HFFc6 (cell line): ENCODE measurements at regions not wholly inside any gene's neighbourhood (a gene's known extent, or its start where the extent isn't known, plus 50 kb on each side); places are given as distances from the start of the nearest gene placed in this dataset.

Source experiments
- DNase-seq: peaks from one replicate; pipeline ENCODE4 v3.0.0-alpha.2; 2018
- H3K27ac Mint-ChIP-seq: 2 replicates; pipeline ENCODE4 v1.8.0; 2020; ENCODE audit warnings: mild to moderate bottlenecking, mixed read lengths
- H3K27me3 Mint-ChIP-seq: 2 replicates; pipeline ENCODE4 v1.8.0; 2021; ENCODE audit warnings: mild to moderate bottlenecking, moderate library complexity, mixed read lengths; ENCODE audit not compliant: insufficient read depth
- H3K36me3 Mint-ChIP-seq: 2 replicates; pipeline ENCODE4 v1.8.0; 2021; ENCODE audit warnings: low read depth, mixed read lengths
- H3K4me1 Mint-ChIP-seq: 2 replicates; pipeline ENCODE4 v1.8.0; 2020; ENCODE audit warnings: low read depth, mixed read lengths
- H3K4me3 Mint-ChIP-seq: 2 replicates; pipeline ENCODE4 v1.8.0; 2020; ENCODE audit warnings: mild to moderate bottlenecking, moderate library complexity, mixed read lengths
- H3K9me3 Mint-ChIP-seq: 2 replicates; pipeline ENCODE4 v1.8.0; 2020; ENCODE audit warnings: mild to moderate bottlenecking, mixed read lengths
- TF ChIP-seq, protein P1 (sequence below): fragments of 200-600 bp; sonication (generic); IDR thresholded peaks from 2 replicates; pipeline ENCODE4 v1.5.0; 2021; ENCODE audit warnings: antibody characterized with exemption, mild to moderate bottlenecking

DNA sequence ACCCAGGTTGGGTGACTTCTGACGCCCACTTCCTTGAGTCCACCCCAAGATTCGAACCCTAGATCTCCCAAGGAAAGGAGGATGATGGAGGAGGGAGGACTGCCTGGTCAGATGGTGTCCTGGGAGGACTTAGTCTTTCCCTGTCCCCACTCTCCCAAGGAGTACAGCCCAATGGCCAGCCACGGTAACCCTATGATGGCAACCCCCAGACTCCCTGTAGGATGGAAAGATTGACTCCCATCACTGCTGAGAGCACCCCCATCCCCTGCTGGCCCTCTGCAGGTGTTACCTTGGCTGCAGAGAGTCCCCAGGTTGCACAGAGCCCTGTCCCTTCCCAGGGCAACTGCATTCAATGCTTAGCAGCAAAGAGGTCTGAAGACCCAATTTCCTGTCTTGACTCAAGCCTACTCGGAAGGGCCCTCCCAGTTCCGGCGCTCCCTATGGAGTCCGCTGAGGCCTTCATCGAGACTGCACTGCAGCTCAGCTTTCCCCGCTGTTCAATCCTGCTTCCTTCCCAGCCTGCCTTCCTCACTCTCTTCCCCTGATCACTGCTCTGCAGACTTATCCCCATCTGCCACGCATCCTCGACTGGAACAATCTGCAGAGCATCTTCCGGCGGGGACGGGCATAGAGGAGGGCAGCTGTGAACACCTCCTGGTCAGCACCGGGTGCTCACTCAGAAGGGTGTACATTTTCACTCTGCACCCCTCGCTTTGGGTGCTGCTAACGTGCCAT, 50.8 kb upstream of the OCM2 start:
- no peaks in the 10 kb centered on the region for H3K9me3 Mint-ChIP-seq
- no peak for DNase-seq
- TF ChIP-seq, protein P1, sequence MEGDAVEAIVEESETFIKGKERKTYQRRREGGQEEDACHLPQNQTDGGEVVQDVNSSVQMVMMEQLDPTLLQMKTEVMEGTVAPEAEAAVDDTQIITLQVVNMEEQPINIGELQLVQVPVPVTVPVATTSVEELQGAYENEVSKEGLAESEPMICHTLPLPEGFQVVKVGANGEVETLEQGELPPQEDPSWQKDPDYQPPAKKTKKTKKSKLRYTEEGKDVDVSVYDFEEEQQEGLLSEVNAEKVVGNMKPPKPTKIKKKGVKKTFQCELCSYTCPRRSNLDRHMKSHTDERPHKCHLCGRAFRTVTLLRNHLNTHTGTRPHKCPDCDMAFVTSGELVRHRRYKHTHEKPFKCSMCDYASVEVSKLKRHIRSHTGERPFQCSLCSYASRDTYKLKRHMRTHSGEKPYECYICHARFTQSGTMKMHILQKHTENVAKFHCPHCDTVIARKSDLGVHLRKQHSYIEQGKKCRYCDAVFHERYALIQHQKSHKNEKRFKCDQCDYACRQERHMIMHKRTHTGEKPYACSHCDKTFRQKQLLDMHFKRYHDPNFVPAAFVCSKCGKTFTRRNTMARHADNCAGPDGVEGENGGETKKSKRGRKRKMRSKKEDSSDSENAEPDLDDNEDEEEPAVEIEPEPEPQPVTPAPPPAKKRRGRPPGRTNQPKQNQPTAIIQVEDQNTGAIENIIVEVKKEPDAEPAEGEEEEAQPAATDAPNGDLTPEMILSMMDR: no peak
- no peak overlapping the region for H3K27ac Mint-ChIP-seq
- peaks cover 23% of the 10 kb centered on the region for H3K27me3 Mint-ChIP-seq
- no peaks in the 10 kb centered on the region for H3K4me1 Mint-ChIP-seq
- no peaks in the 10 kb centered on the region for H3K36me3 Mint-ChIP-seq
- no peak overlapping the region for H3K4me3 Mint-ChIP-seq

DNA sequence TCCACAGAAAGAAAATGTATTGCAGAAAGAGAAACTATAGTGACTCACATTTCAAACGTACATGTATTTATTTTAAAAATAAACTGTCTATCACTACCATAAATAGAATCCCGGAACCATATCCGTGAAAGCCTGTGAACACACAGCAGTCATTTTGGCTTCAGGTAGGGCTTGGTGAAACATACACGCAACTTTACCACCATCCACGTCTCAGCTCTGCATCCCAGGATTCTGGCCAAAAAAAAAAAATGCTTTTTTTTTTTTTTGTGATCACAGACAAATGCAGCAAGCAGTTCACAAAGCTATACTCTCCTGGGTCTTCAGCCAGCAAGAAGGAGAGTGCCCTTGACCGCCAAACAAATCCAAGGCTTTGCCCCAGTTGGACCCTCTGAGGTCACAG, 56.8 kb upstream of the OCM2 start:
- Mint-ChIP-seq H3K27me3 (peaks cover 27% of the 10 kb centered on the region), H3K4me1 (no peaks in the 10 kb centered on the region), H3K27ac (no peak overlapping the region), H3K36me3 (no peaks in the 10 kb centered on the region), H3K4me3 (no peak overlapping the region), H3K9me3 (no peaks in the 10 kb centered on the region)
- DNase-seq: no peak
- TF ChIP-seq, protein P1: no peak

DNA sequence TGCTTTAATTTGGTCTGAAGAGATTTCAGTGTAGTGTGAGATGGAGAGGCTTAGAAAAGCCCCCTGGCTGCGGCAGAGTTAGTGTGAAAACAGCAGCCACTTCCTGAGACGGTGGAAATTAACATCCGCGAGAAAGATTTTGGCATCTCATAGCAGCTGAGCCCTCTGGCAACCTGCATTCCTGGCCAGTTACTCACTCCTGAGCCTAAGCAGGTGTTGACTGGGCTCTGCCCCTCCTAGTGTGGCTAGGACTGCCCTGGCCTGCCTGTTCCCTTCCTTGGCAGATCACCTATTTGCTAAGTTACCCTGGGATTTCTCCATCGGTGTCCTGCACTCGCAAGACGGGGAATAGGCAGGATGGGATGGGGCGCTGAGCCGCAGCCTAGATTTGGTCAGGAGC, 57.6 kb upstream of the LMTK2 start:
- H3K4me1 Mint-ChIP-seq: peaks cover 2% of the 10 kb centered on the region
- no peak for DNase-seq
- H3K36me3 Mint-ChIP-seq: no peaks in the 10 kb centered on the region
- TF ChIP-seq, protein P1: no peak
- H3K4me3 Mint-ChIP-seq: no peak overlapping the region
- peaks cover 21% of the 10 kb centered on the region for H3K27me3 Mint-ChIP-seq
- no peaks in the 10 kb centered on the region for H3K9me3 Mint-ChIP-seq
- H3K27ac Mint-ChIP-seq: no peak overlapping the region

DNA sequence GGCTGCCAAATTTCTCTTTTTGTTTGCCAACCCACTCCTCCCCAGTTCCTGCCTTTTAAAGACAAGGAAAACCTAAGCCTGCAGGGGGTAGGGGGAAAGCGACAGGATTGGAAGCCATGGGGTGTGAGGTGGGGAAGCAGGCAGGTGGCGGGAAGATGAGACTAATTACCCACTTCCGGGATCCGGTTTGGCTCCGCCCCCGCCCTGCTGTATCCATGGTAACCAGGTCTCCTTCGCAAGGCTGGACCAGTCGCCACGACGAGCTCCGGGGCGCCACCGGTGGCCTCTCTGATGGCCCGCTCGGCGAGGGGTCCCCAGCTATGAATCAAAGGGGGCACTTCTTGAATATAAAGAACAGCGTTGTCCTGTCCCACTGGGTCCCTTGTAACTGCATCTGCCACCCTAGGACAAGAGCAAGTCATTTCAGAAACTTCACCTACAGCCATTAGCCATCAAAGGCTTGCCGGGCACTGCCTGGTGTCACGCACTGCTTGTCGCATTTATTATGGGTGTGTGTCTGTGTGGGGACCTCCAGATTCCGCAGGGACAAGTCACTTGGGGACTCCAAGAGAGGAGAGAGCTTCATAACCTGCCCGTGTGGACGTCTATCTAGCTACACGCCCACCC, 55.4 kb upstream of the LMTK2 start:
- no peaks in the 10 kb centered on the region for H3K9me3 Mint-ChIP-seq
- no peak overlapping the region for H3K4me3 Mint-ChIP-seq
- no peak for DNase-seq
- H3K36me3 Mint-ChIP-seq: no peaks in the 10 kb centered on the region
- H3K27ac Mint-ChIP-seq: no peak overlapping the region
- TF ChIP-seq, protein P1: no peak
- peaks cover 21% of the 10 kb centered on the region for H3K27me3 Mint-ChIP-seq
- peaks cover 12% of the 10 kb centered on the region for H3K4me1 Mint-ChIP-seq

DNA sequence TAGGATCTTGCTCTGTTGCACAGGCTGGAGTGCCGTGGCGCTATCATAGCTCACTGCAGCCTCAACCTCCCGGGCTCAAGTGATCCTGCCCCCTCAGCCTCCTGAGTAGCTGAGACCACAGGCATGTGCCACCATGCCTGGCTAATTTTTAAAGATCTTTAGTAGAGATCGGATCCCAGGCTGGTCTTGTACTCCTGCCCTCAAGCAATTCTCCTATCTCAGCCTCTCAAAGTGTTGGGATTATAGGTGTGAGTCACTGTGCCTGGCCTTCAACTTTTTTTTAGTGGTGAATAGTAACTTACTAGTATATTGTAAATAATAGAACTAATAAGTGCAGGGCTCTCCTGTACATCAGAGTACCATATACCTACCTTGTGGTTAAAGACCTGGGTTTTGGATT, 52.1 kb upstream of the LMTK2 start:
- no peak overlapping the region for H3K27ac Mint-ChIP-seq
- DNase-seq: peak; percentile 60
- TF ChIP-seq, protein P1: no peak
- H3K36me3 Mint-ChIP-seq: no peaks in the 10 kb centered on the region
- H3K27me3 Mint-ChIP-seq: peaks cover 35% of the 10 kb centered on the region
- peaks cover 12% of the 10 kb centered on the region for H3K4me1 Mint-ChIP-seq
- no peak overlapping the region for H3K4me3 Mint-ChIP-seq
- H3K9me3 Mint-ChIP-seq: no peaks in the 10 kb centered on the region
